HepG2 (cell line): ENCODE measurements at regions not wholly inside any gene's neighbourhood (a gene's known extent, or its start where the extent isn't known, plus 50 kb on each side); places are given as distances from the start of the nearest gene placed in this dataset.
A peak's percentile ranks its signal among the peaks of the same experiment; 100 is the strongest.

Experiments used
- ATAC-seq: fragments of 200-7000 bp; cut with Tn5 transposase; 3 replicates; pipeline ENCODE4 v1.9.1; 2020; ENCODE audit warnings: mild to moderate bottlenecking, moderate library complexity
- BruUV-seq: library from RNA; stranded (reverse); fragments of 400-500 nt; replicated peaks from 2 replicates; lab custom pipeline; 2021; lab: Mats Ljungman, UMichigan
- CTCF ChIA-PET: fragments of 300-600 bp; formaldehyde crosslinking; extraction: SDS; loops from one replicate; lab custom pipeline; 2021; ENCODE audit warnings: low total read pairs, inconsistent platforms, low intra/inter-chr PET ratio; lab: Yijun Ruan, JAX
- POLR2A ChIA-PET: fragments of 350-600 bp; sonication (Branson Sonifier 250); formaldehyde crosslinking; loops from one replicate; lab custom pipeline; 2020; ENCODE audit warnings: antibody characterized with exemption, inconsistent platforms; lab: Yijun Ruan, JAX
- DNase-seq: peaks from one replicate; pipeline ENCODE4 v3.0.0-alpha.2; 2015; ENCODE audit warnings: low spot score
- FAIRE-seq: peaks from 3 replicates; lab custom pipeline; 2011; peaks lifted over from hg19 to GRCh38; lab: Jason Lieb, UNC
- H2AFZ ChIP-seq: one replicate; pipeline ENCODE4 v1.6.1; 2011; ENCODE audit warnings: low read length, inconsistent platforms
- H3K27ac ChIP-seq: fragments of 300-600 bp; 3 replicates; pipeline ENCODE4 v1.8.0; 2011; ENCODE audit warnings: mixed run types, mild to moderate bottlenecking, mixed read lengths, low read length, inconsistent platforms; ENCODE audit not compliant: insufficient read depth; ENCODE audit errors: extremely low read length
- H3K27me3 ChIP-seq, 2 experiments: fragments of 200-600 bp in 1 of 2; 2 replicates in 1 of 2; 3 replicates in 1 of 2; pipeline versions ENCODE4 v1.6.0 to v1.8.0; 2011; ENCODE audit warnings: low read length in 2 of 2, mild to moderate bottlenecking in 2 of 2, moderate library complexity in 2 of 2, inconsistent platforms in 1 of 2; ENCODE audit not compliant: insufficient read depth in 2 of 2, control insufficient read depth in 1 of 2
- H3K36me3 ChIP-seq, 2 experiments: fragments of 200-600 bp in 1 of 2; replicated peaks in 1 of 2; 2 replicates in 1 of 2; 3 replicates in 1 of 2; pipeline versions ENCODE4 v1.5.1 to v1.8.0; 2011; ENCODE audit warnings: low read length in 2 of 2, inconsistent platforms in 1 of 2; ENCODE audit not compliant: insufficient read depth in 2 of 2, control insufficient read depth in 1 of 2
- H3K4me1 ChIP-seq: 2 replicates; pipeline ENCODE4 v1.5.1; 2012; ENCODE audit warnings: low read length, inconsistent platforms; ENCODE audit not compliant: insufficient read depth
- H3K4me2 ChIP-seq: 2 replicates; pipeline ENCODE4 v1.6.0; 2011; ENCODE audit warnings: low read depth, low read length, inconsistent platforms
- H3K4me3 ChIP-seq, 3 experiments: fragments of 200-600 bp in 1 of 3; sonication (generic), shearing (Covaris generic) in 1 of 3; replicated peaks in 1 of 3; 2 replicates each; pipeline ENCODE4 v1.5.1; 2011 to 2016; ENCODE audit warnings: low read length in 3 of 3, inconsistent platforms in 2 of 3, low read depth in 2 of 3, mild to moderate bottlenecking in 2 of 3, control low read depth in 1 of 3, mixed read lengths in 1 of 3; ENCODE audit not compliant: insufficient read depth in 1 of 3
- H3K79me2 ChIP-seq: one replicate; pipeline ENCODE4 v1.6.1; 2011; ENCODE audit warnings: low read length, inconsistent platforms; ENCODE audit not compliant: insufficient read depth
- H3K9ac ChIP-seq: 2 replicates; pipeline ENCODE4 v1.6.0; 2011; ENCODE audit warnings: mild to moderate bottlenecking, low read depth, low read length, inconsistent platforms; ENCODE audit not compliant: insufficient read depth
- H3K9me3 ChIP-seq: 2 replicates; pipeline ENCODE4 v1.5.1; 2012; ENCODE audit warnings: mild to moderate bottlenecking, low read length
- H4K20me1 ChIP-seq: 2 replicates; pipeline ENCODE4 v1.6.0; 2011; ENCODE audit warnings: inconsistent platforms, mild to moderate bottlenecking, low read length, moderate library complexity; ENCODE audit not compliant: insufficient read depth
- AGO1 ChIP-seq: fragments of 200-400 bp; formaldehyde crosslinking; IDR thresholded peaks from 2 replicates; pipeline ENCODE4 v1.6.1; 2017; ENCODE audit warnings: mild to moderate bottlenecking, low read depth, low read length, moderate library complexity; ENCODE audit not compliant: poor library complexity, severe bottlenecking
- MAFF ChIP-seq: IDR thresholded peaks from 2 replicates; pipeline ENCODE4 v1.6.1; 2011; ENCODE audit warnings: low read depth, low read length, improper control_type of control experiment
- MAFK ChIP-seq, 2 experiments: IDR thresholded peaks in 1 of 2; conservative IDR thresholded peaks in 1 of 2; 2 replicates each; pipeline ENCODE4 v1.6.1; 2011; ENCODE audit warnings: improper control_type of control experiment in 2 of 2, low read length in 2 of 2
- NFYC ChIP-seq: IDR thresholded peaks from 2 replicates; pipeline ENCODE4 v1.6.1; 2016; ENCODE audit warnings: missing genetic modification reagents, missing compliant biosample characterization
- NR3C1 ChIP-seq: sonication (generic); formaldehyde crosslinking; IDR thresholded peaks from 2 replicates; pipeline ENCODE4 v1.4.0; 2020; ENCODE audit warnings: missing genetic modification reagents
- SATB2 ChIP-seq: sonication (generic); formaldehyde crosslinking; IDR thresholded peaks from 2 replicates; pipeline ENCODE4 v1.5.0; 2020; ENCODE audit warnings: missing genetic modification reagents
- SRSF9 ChIP-seq: fragments of 200-400 bp; formaldehyde crosslinking; IDR thresholded peaks from 2 replicates; pipeline ENCODE4 v1.6.1; 2018; ENCODE audit warnings: borderline replicate concordance, mild to moderate bottlenecking, low read depth, low read length; ENCODE audit not compliant: insufficient read depth, poor library complexity, severe bottlenecking
- TCF7 ChIP-seq: sonication (generic); IDR thresholded peaks from 2 replicates; pipeline ENCODE4 v1.6.1; 2016; ENCODE audit warnings: antibody characterized with exemption, low read depth
- WIZ ChIP-seq: sonication (generic); formaldehyde crosslinking; IDR thresholded peaks from 2 replicates; pipeline ENCODE4 v1.5.1; 2020; ENCODE audit warnings: mild to moderate bottlenecking, missing genetic modification reagents
- ZNF205 ChIP-seq: IDR thresholded peaks from 2 replicates; pipeline ENCODE4 v1.6.1; 2018; ENCODE audit warnings: missing biosample characterization, missing genetic modification reagents
- ZNF615 ChIP-seq: sonication (generic); formaldehyde crosslinking; IDR thresholded peaks from 2 replicates; pipeline ENCODE4 v1.5.0; 2020; ENCODE audit warnings: mild to moderate bottlenecking, missing genetic modification reagents, borderline replicate concordance
- ZNF75D ChIP-seq: sonication (generic); formaldehyde crosslinking; IDR thresholded peaks from 2 replicates; pipeline ENCODE4 v1.8.1; 2023; ENCODE audit warnings: missing genetic modification reagents, mild to moderate bottlenecking, borderline replicate concordance
- WGBS: methylation state at CpG from one replicate; pipeline ENCODE4 v1.1.6; 2017; ENCODE audit warnings: low lambda C conversion rate; 5-methylcytosine and 5-hydroxymethylcytosine counted together
- in situ Hi-C: cut with HindIII; loops from 2 replicates; pipeline ENCODE4 v1.10.0; 2017; ENCODE audit warnings: low pct_unique_long_range_greater_than_20kb; ENCODE audit not compliant: extremely low pct_ligation_motif_present
- intact Hi-C: fragments of 100-400 bp; cut with micrococcal nuclease; formaldehyde crosslinking; loops from one replicate; pipeline ENCODE4 v1.10.0; 2022; ENCODE audit not compliant: unreplicated experiment
- TF ChIP-seq, protein P1 (sequence below): sonication (generic); formaldehyde crosslinking; IDR thresholded peaks from 2 replicates; pipeline ENCODE4 v1.5.0; 2020; ENCODE audit warnings: mild to moderate bottlenecking, low read depth, missing genetic modification reagents, borderline replicate concordance
- TF ChIP-seq, protein P2 (sequence below): sonication (generic); formaldehyde crosslinking; IDR thresholded peaks from 2 replicates; pipeline ENCODE4 v1.9.0; 2022; ENCODE audit warnings: low read depth, missing genetic modification reagents

DNA sequence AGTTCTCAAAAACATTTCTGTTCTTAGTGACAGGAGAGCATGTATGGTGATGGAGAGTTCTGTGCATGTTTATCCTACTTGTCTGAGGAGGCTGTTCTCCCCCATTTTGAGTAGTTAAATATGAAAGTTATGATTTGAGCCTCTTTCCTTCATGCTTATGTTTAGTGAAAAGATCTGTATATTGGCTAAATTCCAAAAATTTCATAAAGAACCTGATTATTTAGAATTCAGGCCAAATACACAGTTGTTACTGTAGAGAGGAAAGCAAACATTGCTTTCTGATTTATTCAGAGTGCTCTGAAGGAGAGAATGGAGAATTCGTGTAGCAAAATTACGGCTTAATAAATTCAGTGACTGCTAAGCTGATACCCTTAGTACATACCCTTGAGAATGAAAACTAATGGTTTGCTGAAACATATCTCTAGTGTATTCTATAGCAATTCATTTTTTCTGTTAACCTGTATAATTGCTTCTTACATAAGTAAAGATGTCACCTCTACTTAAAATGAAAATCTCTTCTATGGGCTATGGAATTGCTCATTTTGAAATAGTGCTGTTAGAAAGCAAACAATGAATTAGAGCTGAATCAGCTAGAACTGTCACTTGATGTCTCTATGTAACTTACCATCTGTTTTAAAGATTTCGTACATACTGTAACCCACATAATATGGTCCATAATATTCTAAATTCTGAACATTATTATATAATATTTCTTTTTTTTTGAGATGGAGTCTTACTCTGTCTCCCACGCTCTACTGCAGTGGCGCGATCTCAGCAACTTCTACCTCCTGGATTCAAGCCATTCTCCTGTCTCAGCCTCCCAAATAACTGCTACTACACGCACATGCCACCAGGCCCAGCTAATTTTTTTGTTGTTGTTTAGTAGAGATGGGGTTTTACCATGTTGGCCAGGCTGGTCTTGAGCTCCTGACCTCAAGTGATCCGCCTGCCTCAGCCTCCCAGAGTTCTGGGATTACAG is 417.0 kb upstream of the RGS6 start:
- intact Hi-C loops: no loop called here
- no peaks in the 10 kb centered on the region for H3K79me2 ChIP-seq
- FAIRE-seq (no peak), ATAC-seq (no peak)
- no TSS peak for BruUV-seq
- H3K4me1 ChIP-seq: no peaks in the 10 kb centered on the region
- no peak overlapping the region for H3K4me3 ChIP-seq
- in situ Hi-C loops: no loop called here
- no peaks in the 10 kb centered on the region for H3K9me3 ChIP-seq
- H3K36me3 ChIP-seq: no peaks in the 10 kb centered on the region
- H3K27ac ChIP-seq: no peak overlapping the region
- no peak overlapping the region for H3K9ac ChIP-seq
- POLR2A ChIA-PET: no interaction called here
- TF ChIP-seq MAFF (peak; percentile 37; the same call in 1 of the 2 replicates), MAFK (conservative IDR thresholded peaks at IDR 0.05 in 1 of 2, IDR thresholded peaks at IDR 0.05 in 1 of 2; ENCODE audit: low read length in 2 of 2) (peak; percentile 33 to 56; a peak in 3 of 4 replicates)
- TF ChIP-seq, protein P1, sequence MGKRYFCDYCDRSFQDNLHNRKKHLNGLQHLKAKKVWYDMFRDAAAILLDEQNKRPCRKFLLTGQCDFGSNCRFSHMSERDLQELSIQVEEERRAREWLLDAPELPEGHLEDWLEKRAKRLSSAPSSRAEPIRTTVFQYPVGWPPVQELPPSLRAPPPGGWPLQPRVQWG (CRISPR knock-in tag): no peak
- TF ChIP-seq, all 625 proteins: peak for 2
- Histone ChIP-seq H4K20me1 (no peaks in the 10 kb centered on the region), H2AFZ (no peak overlapping the region), H3K4me2 (no peak overlapping the region), H3K27me3 (no peaks in the 10 kb centered on the region)
- DNase-seq: no peak
- 96% methylated on average over 8 of the region's 8 CpGs for WGBS
- CTCF ChIA-PET: no interaction called here

DNA sequence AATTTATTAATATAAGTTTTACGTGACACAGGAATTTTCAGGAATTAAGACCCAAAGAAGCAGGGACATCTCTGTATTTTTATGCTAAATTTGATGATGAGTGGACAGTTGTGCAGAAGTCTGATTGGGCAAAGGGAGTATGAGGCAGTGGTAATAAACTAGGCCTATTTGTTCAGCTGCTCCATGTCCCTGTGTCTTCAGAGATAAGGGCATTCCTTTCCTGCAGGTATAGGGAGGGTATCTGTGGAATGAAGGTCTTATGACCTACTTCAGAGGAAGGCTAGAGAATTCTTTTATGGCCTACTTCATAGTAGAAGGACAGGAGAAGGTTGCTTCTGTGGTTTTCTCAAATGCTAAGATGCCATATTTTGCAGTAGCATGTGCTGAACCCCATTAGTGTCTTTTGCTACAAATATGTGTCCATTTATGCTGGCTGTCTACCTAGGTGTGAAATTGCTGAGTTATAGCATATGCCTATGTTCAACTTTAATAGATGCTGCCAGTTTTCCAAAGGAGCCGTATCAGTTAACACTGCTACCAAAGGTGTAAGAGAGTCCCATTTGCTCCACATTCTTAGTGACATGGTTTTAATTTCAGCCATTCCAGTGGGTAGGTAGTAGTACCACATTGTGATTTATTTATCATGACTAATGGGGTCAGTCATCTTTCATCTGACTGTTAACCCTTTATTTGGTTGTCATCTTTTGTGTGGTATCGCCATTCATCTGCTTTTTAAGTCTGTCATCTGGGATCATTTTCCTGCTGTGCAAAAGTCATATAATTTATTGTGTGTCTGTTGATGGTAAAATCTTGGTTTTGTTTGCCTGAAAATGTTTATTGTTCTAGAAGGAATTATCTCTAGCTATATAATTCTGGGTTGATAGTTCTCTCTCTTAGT is 410.7 kb upstream of the RGS6 start:
- Histone ChIP-seq H2AFZ (no peak overlapping the region), H4K20me1 (no peaks in the 10 kb centered on the region), H3K4me3 (no peak overlapping the region), H3K79me2 (no peaks in the 10 kb centered on the region), H3K4me2 (no peak overlapping the region), H3K9me3 (no peaks in the 10 kb centered on the region), H3K9ac (no peak overlapping the region), H3K27me3 (no peaks in the 10 kb centered on the region), H3K36me3 (no peaks in the 10 kb centered on the region), H3K27ac (no peak overlapping the region), H3K4me1 (no peaks in the 10 kb centered on the region)
- FAIRE-seq (no peak), DNase-seq (no peak), ATAC-seq (no peak)
- POLR2A ChIA-PET: no interaction called here
- CTCF ChIA-PET: no interaction called here
- BruUV-seq: no TSS peak
- intact Hi-C loops: no loop called here
- 89% methylated on average over 3 of the region's 3 CpGs for WGBS
- in situ Hi-C loops: no loop called here
- TF ChIP-seq ZNF75D (no peak), NFYC (CRISPR knock-in tag) (no peak), ZNF615 (no peak), AGO1 (no peak), WIZ (CRISPR knock-in tag) (no peak), SRSF9 (no peak), ZNF205 (CRISPR knock-in tag) (no peak), SATB2 (CRISPR knock-in tag) (no peak), TCF7 (no peak), NR3C1 (CRISPR knock-in tag) (no peak)
- TF ChIP-seq, protein P2, sequence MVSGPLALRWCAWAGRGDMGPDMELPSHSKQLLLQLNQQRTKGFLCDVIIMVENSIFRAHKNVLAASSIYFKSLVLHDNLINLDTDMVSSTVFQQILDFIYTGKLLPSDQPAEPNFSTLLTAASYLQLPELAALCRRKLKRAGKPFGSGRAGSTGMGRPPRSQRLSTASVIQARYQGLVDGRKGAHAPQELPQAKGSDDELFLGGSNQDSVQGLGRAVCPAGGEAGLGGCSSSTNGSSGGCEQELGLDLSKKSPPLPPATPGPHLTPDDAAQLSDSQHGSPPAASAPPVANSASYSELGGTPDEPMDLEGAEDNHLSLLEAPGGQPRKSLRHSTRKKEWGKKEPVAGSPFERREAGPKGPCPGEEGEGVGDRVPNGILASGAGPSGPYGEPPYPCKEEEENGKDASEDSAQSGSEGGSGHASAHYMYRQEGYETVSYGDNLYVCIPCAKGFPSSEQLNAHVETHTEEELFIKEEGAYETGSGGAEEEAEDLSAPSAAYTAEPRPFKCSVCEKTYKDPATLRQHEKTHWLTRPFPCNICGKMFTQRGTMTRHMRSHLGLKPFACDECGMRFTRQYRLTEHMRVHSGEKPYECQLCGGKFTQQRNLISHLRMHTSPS (CRISPR knock-in tag): no peak
